NB4 (cell line): ENCODE measurements at regions not wholly inside any gene's neighbourhood (a gene's known extent, or its start where the extent isn't known, plus 50 kb on each side); places are given as distances from the start of the nearest gene placed in this dataset.

Experiments
- DNase-seq: peaks from one replicate; pipeline ENCODE4 v3.0.0; 2010; ENCODE audit warnings: low read depth
- H3K4me3 ChIP-seq: one replicate; pipeline ENCODE4 v1.5.1; 2011; ENCODE audit warnings: mild to moderate bottlenecking, low read depth, low read length, moderate library complexity
- MYC ChIP-seq: IDR thresholded peaks from 2 replicates; pipeline ENCODE4 v1.6.1; 2011; ENCODE audit warnings: low read depth, low read length
- POLR2A ChIP-seq: IDR thresholded peaks from 2 replicates; pipeline ENCODE4 v1.6.1; 2011; ENCODE audit warnings: mild to moderate bottlenecking; ENCODE audit not compliant: insufficient read length; ENCODE audit errors: extremely low read depth
- TF ChIP-seq, protein P1 (sequence below): IDR thresholded peaks from 2 replicates; pipeline ENCODE4 v1.6.1; 2011; ENCODE audit warnings: low read depth, low read length
- TF ChIP-seq, protein P2 (sequence below): IDR thresholded peaks from one replicate; pipeline ENCODE4 v1.5.1; 2012; ENCODE audit warnings: low read depth, low read length

GRCh38 chr16:65409510-65409909 is 287.6 kb upstream of the CDH11 start:
- TF ChIP-seq, protein P1, sequence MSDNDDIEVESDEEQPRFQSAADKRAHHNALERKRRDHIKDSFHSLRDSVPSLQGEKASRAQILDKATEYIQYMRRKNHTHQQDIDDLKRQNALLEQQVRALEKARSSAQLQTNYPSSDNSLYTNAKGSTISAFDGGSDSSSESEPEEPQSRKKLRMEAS, result no peak
- TF ChIP-seq, protein P2, sequence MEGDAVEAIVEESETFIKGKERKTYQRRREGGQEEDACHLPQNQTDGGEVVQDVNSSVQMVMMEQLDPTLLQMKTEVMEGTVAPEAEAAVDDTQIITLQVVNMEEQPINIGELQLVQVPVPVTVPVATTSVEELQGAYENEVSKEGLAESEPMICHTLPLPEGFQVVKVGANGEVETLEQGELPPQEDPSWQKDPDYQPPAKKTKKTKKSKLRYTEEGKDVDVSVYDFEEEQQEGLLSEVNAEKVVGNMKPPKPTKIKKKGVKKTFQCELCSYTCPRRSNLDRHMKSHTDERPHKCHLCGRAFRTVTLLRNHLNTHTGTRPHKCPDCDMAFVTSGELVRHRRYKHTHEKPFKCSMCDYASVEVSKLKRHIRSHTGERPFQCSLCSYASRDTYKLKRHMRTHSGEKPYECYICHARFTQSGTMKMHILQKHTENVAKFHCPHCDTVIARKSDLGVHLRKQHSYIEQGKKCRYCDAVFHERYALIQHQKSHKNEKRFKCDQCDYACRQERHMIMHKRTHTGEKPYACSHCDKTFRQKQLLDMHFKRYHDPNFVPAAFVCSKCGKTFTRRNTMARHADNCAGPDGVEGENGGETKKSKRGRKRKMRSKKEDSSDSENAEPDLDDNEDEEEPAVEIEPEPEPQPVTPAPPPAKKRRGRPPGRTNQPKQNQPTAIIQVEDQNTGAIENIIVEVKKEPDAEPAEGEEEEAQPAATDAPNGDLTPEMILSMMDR, result no peak
- no peak for TF ChIP-seq POLR2A
- no peak overlapping the region for H3K4me3 ChIP-seq
- DNase-seq, result no peak

- no peak for DNase-seq
- no peak overlapping the region for H3K4me3 ChIP-seq
- TF ChIP-seq POLR2A (no peak), MYC (no peak)
- TF ChIP-seq, protein P2, result no peak
- TF ChIP-seq, protein P1, result no peak
Observed at GRCh38 chr16:65406933-65407332, 285.1 kb upstream of the CDH11 start.

DNA sequence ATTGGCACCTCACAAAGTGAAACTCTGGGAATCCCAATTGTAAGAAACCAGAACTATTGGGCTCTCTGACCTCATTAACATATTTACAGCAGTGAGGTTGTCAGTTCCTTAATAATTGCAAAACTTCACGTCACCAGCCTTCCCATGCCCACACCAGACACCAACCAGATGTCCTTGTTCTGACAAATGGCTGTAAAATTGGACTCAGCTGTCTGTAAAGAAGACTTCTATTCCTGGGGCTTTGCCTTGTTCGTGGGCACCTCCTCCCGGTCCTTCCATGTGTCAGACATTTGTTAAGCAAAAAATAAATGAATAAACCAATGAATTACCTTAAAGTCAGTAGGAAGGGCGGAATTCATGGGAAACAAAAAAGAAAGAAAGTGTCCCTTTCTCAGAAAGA is 284.3 kb upstream of the CDH11 start:
- H3K4me3 ChIP-seq, result no peak overlapping the region
- no peak for TF ChIP-seq MYC
- no peak for TF ChIP-seq POLR2A
- TF ChIP-seq, protein P1, result no peak
- TF ChIP-seq, protein P2, result no peak
- DNase-seq, result no peak

DNA sequence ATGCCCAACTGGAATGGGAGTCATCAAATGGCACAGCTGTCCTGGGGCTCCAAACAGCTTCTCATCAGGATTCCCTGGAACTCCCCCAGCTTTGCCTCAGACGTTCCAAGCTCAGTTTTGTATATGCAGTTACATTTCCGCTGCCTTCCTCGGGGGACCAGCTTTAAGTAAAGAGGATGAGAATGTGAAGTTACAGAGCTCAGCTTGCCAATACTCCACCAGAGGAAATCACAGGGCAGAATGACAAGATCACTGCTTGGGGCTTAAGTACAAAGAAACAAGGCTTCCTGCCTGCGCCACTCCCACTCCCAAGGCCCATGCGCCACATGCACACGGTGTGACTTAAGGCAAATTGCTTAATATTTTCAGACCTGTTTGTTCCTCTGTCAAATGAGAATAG is 272.4 kb upstream of the CDH11 start:
- TF ChIP-seq MYC (no peak), POLR2A (no peak)
- TF ChIP-seq, protein P2, result no peak
- TF ChIP-seq, protein P1, result no peak
- no peak for DNase-seq
- H3K4me3 ChIP-seq, result no peak overlapping the region

DNA sequence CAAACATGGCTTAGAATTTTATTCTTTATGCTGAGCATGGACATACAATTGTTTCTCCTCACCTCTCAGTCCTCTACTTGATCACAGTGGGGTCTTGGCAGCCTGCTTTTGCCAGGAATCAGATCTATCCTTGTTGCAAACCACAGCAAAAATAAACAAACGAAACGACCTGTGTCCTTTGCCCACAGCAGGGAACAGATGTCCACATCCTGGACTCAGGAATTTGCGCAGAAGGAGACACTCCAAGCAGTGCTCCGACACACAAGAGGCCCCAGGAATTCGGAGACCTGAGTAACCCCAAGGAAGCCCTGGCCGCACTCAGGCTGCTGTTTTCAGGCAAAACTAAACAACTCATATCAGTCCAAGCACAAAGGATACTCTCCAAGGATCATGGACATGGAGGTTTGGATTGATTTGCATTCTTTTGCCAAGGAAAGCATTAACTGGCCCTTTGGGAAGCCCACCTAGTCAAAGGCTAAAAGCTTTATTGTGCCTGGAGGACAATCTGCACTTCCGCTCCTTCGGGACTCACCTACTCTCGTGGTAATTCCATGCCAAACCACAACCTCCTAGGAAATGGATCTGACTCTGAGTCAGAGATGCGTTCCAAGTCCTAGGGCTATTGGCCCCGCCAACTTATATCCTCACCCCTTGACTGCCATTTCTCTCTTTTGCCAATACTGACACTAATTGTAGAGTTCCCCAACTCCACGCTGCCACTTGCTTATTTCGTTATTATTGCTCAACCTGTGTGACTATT is 271.1 kb upstream of the CDH11 start:
- H3K4me3 ChIP-seq, result no peak overlapping the region
- TF ChIP-seq, protein P1, result no peak
- TF ChIP-seq, protein P2, result no peak
- TF ChIP-seq POLR2A (no peak), MYC (no peak)
- DNase-seq, result no peak
